ENCODE measurements at regions not wholly inside any gene's neighbourhood (a gene's known extent, or its start where the extent isn't known, plus 50 kb on each side); places are given as distances from the start of the nearest gene placed in this dataset.
"Not testable (repeated sequence)": the region's sequence is repeated elsewhere in the genome, so short reads cannot be mapped to it uniquely, and the experiment has no call there.

GRCh38 chrX:45622538-45622937 lies 421.9 kb upstream of the DIPK2B start:
- TF ChIP-seq CTCF (IDR thresholded peaks at IDR 0.05; ENCODE audit: insufficient read depth, low read depth, low read length): no peak
- H3K4me3 ChIP-seq (ENCODE audit: low read depth, low read length): no peak overlapping the region
- peak; percentile 18 for DNase-seq (ENCODE audit: low read depth)

- H3K4me3 ChIP-seq (ENCODE audit: low read depth, low read length): no peak overlapping the region
- no peak for DNase-seq (ENCODE audit: low read depth)
- no peak for TF ChIP-seq CTCF (IDR thresholded peaks at IDR 0.05; ENCODE audit: insufficient read depth, low read depth, low read length)
Measured at GRCh38 chrX:45622042-45622423, 421.4 kb upstream of the DIPK2B start.

GRCh38 chrX:45621376-45622041 lies 420.8 kb upstream of the DIPK2B start:
- DNase-seq (ENCODE audit: low read depth): peak; percentile 24
- no peak for TF ChIP-seq CTCF (IDR thresholded peaks at IDR 0.05; ENCODE audit: insufficient read depth, low read depth, low read length)
- no peak overlapping the region for H3K4me3 ChIP-seq (ENCODE audit: low read depth, low read length)

GRCh38 chrX:45619290-45619689 lies 418.6 kb upstream of the DIPK2B start:
- no peak overlapping the region for H3K4me3 ChIP-seq (ENCODE audit: low read depth, low read length)
- DNase-seq (ENCODE audit: low read depth): peak; percentile 24
- TF ChIP-seq CTCF (IDR thresholded peaks at IDR 0.05; ENCODE audit: insufficient read depth, low read depth, low read length): no peak

GRCh38 chrX:45615591-45615990 lies 414.9 kb upstream of the DIPK2B start:
- DNase-seq (ENCODE audit: low read depth); H3K4me3 ChIP-seq (ENCODE audit: low read depth, low read length): not testable (repeated sequence)

- no peak for DNase-seq (ENCODE audit: low read depth)
Measured at GRCh38 chrX:45614853-45615252, 414.2 kb upstream of the DIPK2B start.

GRCh38 chrX:45602151-45602550 lies 401.5 kb upstream of the DIPK2B start:
- H3K4me3 ChIP-seq (ENCODE audit: low read depth, low read length): no peak overlapping the region
- no peak for TF ChIP-seq CTCF (IDR thresholded peaks at IDR 0.05; ENCODE audit: insufficient read depth, low read depth, low read length)
- peak; percentile 61 for DNase-seq (ENCODE audit: low read depth)

More at GRCh38 chrX:45614853-45615252, 414.2 kb upstream of the DIPK2B start:
- no peak overlapping the region for H3K4me3 ChIP-seq (ENCODE audit: low read depth, low read length)
- TF ChIP-seq CTCF (IDR thresholded peaks at IDR 0.05; ENCODE audit: insufficient read depth, low read depth, low read length): no peak
